ENCODE measurements at regions not wholly inside any gene's neighbourhood (a gene's known extent, or its start where the extent isn't known, plus 50 kb on each side); places are given as distances from the start of the nearest gene placed in this dataset.

DNA sequence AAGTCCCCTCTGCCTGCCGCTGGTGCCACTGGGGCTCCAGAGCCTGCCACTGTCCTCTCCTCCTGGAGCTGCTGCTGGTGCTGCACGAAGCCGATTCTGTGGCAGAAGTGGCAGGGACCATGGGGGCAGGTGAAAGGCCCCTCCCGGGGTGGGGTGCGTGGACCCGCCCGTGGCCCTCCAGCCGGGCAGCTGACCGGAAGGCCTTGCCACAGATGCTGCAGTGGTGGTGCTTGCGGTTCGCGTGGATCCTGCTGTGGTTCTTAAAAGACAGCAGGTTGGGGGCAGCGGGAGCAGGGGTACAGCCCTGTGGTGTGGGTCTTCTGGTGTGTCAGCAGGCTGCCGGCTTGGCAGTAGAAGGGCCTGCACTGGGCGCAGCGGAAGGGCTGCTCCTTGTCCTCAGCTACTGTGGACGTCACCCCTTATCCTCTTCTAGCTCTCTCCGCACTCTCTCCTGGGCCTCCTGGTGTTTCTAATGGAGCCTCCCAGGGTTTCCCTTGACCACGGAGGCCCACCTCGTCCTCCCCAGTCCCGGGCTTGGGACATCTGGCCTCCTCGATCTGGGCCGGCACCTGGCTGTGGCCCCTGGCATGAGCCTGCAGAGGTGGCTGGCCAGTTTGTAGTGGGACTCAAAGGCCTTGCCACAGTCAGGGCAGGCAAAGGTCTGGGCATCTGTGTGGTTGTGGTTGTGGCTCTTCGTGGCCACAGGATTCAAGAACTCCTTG lies 380.4 kb downstream of the OLFM4 start:
- H3K4me1 ChIP-seq (ENCODE audit: control insufficient read depth, extremely low read depth, insufficient read depth, low read length), result no peaks in the 10 kb centered on the region
- no peaks in the 10 kb centered on the region for H3K9me1 ChIP-seq (ENCODE audit: control insufficient read depth, extremely low read depth, insufficient read depth, low read length)
- no peak overlapping the region for H2AFZ ChIP-seq (ENCODE audit: control insufficient read depth, low read length)
- no peaks in the 10 kb centered on the region for H3K79me2 ChIP-seq (ENCODE audit: control insufficient read depth, insufficient read depth, low read length)
- H3K27ac ChIP-seq (ENCODE audit: control insufficient read depth, insufficient read depth, low read length), result no peak overlapping the region
- H3K9ac ChIP-seq (ENCODE audit: control insufficient read depth, extremely low read depth, insufficient read depth, low read length), result no peak overlapping the region
- no peaks in the 10 kb centered on the region for H3K27me3 ChIP-seq (ENCODE audit: control insufficient read depth, extremely low read depth, insufficient read depth, low read length)
- DNase-seq (ENCODE audit: low read depth, low spot score) (no peak), FAIRE-seq (no peak)
- dilution Hi-C loops (cut with MboI; ENCODE audit: extremely low pct_ligation_motif_present, low sequenced_read_pairs), result no loop called here
- H3K4me2 ChIP-seq (ENCODE audit: control insufficient read depth, extremely low read depth, insufficient read depth, low read depth, low read length), result no peak overlapping the region
- H3K9me3 ChIP-seq (ENCODE audit: control insufficient read depth, low read depth, low read length), result peaks cover 5% of the 10 kb centered on the region
- no peak overlapping the region for H3K4me3 ChIP-seq (ENCODE audit: control insufficient read depth in 2 of 3, extremely low read depth in 1 of 3, insufficient read depth in 2 of 3, low read depth in 1 of 3, low read length in 3 of 3)
- TF ChIP-seq EZH2 (IDR thresholded peaks at IDR 0.05; ENCODE audit: low read length), result no peak
- TF ChIP-seq, protein P1, sequence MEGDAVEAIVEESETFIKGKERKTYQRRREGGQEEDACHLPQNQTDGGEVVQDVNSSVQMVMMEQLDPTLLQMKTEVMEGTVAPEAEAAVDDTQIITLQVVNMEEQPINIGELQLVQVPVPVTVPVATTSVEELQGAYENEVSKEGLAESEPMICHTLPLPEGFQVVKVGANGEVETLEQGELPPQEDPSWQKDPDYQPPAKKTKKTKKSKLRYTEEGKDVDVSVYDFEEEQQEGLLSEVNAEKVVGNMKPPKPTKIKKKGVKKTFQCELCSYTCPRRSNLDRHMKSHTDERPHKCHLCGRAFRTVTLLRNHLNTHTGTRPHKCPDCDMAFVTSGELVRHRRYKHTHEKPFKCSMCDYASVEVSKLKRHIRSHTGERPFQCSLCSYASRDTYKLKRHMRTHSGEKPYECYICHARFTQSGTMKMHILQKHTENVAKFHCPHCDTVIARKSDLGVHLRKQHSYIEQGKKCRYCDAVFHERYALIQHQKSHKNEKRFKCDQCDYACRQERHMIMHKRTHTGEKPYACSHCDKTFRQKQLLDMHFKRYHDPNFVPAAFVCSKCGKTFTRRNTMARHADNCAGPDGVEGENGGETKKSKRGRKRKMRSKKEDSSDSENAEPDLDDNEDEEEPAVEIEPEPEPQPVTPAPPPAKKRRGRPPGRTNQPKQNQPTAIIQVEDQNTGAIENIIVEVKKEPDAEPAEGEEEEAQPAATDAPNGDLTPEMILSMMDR (optimal IDR thresholded peaks at IDR 0.05 in 1 of 3, IDR thresholded peaks at IDR 0.05 in 1 of 3, conservative IDR thresholded peaks at IDR 0.05 in 1 of 3; ENCODE audit: extremely low read depth in 1 of 3, insufficient read depth in 2 of 3, low read length in 3 of 3), result no peak
- no peaks in the 10 kb centered on the region for H4K20me1 ChIP-seq (ENCODE audit: control insufficient read depth, extremely low read depth, insufficient read depth, low read length)
- no peaks in the 10 kb centered on the region for H3K36me3 ChIP-seq (ENCODE audit: control insufficient read depth in 2 of 2, extremely low read depth in 1 of 2, insufficient read depth in 2 of 2, low read length in 2 of 2)

DNA sequence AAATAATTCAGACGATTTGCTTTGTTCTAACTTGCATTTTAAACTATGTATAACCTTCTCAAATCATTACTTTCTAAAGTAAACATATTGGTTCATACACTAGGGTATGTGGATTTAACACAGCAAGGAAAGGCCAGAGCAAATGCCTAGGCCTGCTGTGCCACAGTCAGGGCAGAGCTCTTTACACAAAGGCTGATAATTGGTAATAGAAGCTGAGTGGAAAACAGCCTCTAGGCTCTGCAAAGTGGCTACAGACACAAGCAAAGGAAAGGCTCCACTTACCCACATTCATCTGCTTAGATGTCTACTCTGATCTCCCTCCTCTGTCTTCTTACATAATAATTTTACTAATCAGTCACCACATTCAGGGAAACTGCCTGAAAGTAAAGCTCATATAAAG lies 382.9 kb downstream of the OLFM4 start:
- DNase-seq (ENCODE audit: low read depth, low spot score), result no peak
- no peak overlapping the region for H2AFZ ChIP-seq (ENCODE audit: control insufficient read depth, low read length)
- no peaks in the 10 kb centered on the region for H3K79me2 ChIP-seq (ENCODE audit: control insufficient read depth, insufficient read depth, low read length)
- no peaks in the 10 kb centered on the region for H3K4me1 ChIP-seq (ENCODE audit: control insufficient read depth, extremely low read depth, insufficient read depth, low read length)
- H3K27ac ChIP-seq (ENCODE audit: control insufficient read depth, insufficient read depth, low read length), result no peak overlapping the region
- H3K27me3 ChIP-seq (ENCODE audit: control insufficient read depth, extremely low read depth, insufficient read depth, low read length), result no peaks in the 10 kb centered on the region
- no peak overlapping the region for H3K9ac ChIP-seq (ENCODE audit: control insufficient read depth, extremely low read depth, insufficient read depth, low read length)
- no peak for TF ChIP-seq EZH2 (IDR thresholded peaks at IDR 0.05; ENCODE audit: low read length)
- TF ChIP-seq, protein P1 (optimal IDR thresholded peaks at IDR 0.05 in 1 of 3, IDR thresholded peaks at IDR 0.05 in 1 of 3, conservative IDR thresholded peaks at IDR 0.05 in 1 of 3; ENCODE audit: extremely low read depth in 1 of 3, insufficient read depth in 2 of 3, low read length in 3 of 3), result no peak
- H3K4me2 ChIP-seq (ENCODE audit: control insufficient read depth, extremely low read depth, insufficient read depth, low read depth, low read length), result no peak overlapping the region
- dilution Hi-C loops (cut with MboI; ENCODE audit: extremely low pct_ligation_motif_present, low sequenced_read_pairs), result no loop called here
- FAIRE-seq, result no peak
- H3K9me1 ChIP-seq (ENCODE audit: control insufficient read depth, extremely low read depth, insufficient read depth, low read length), result no peaks in the 10 kb centered on the region
- H3K9me3 ChIP-seq (ENCODE audit: control insufficient read depth, low read depth, low read length), result peaks cover 3% of the 10 kb centered on the region
- H4K20me1 ChIP-seq (ENCODE audit: control insufficient read depth, extremely low read depth, insufficient read depth, low read length), result no peaks in the 10 kb centered on the region
- H3K36me3 ChIP-seq (ENCODE audit: control insufficient read depth in 2 of 2, extremely low read depth in 1 of 2, insufficient read depth in 2 of 2, low read length in 2 of 2), result no peaks in the 10 kb centered on the region
- no peak overlapping the region for H3K4me3 ChIP-seq (ENCODE audit: control insufficient read depth in 2 of 3, extremely low read depth in 1 of 3, insufficient read depth in 2 of 3, low read depth in 1 of 3, low read length in 3 of 3)
